ENCODE measurements at regions not wholly inside any gene's neighbourhood (a gene's known extent, or its start where the extent isn't known, plus 50 kb on each side); places are given as distances from the start of the nearest gene placed in this dataset.
"Not testable (repeated sequence)": the region's sequence is repeated elsewhere in the genome, so short reads cannot be mapped to it uniquely, and the experiment has no call there.

GRCh38 chr10:120187168-120187567 is 269.9 kb upstream of the PLPP4 start:
- not testable (repeated sequence) for ATAC-seq

GRCh38 chr10:120188950-120189349 is 268.1 kb upstream of the PLPP4 start:
- no peak overlapping the region for H3K27ac Mint-ChIP-seq
- H3K4me1 Mint-ChIP-seq = peaks cover 0 to 2% (median 0%) of the 10 kb centered on the region in 4 donors
- ATAC-seq = no peak
- no peak for DNase-seq
- H3K4me3 Mint-ChIP-seq = no peak overlapping the region
- POLR2A ChIA-PET = no interaction called here
- no peaks in the 10 kb centered on the region for H3K36me3 Mint-ChIP-seq
- peaks cover 0 to 10% (median 0%) of the 10 kb centered on the region in 9 donors for H3K9me3 Mint-ChIP-seq
- H3K27me3 Mint-ChIP-seq = peaks cover 0 to 14% (median 5%) of the 10 kb centered on the region in 5 donors

More at GRCh38 chr10:120187168-120187567, 269.9 kb upstream of the PLPP4 start:
- peaks cover 0 to 10% (median 0%) of the 10 kb centered on the region in 9 donors for H3K9me3 Mint-ChIP-seq
- DNase-seq, H3K4me1 Mint-ChIP-seq, H3K36me3 Mint-ChIP-seq, POLR2A ChIA-PET, H3K4me3 Mint-ChIP-seq: not testable (repeated sequence)
- peaks cover 0 to 19% (median 10%) of the 10 kb centered on the region in 5 donors for H3K27me3 Mint-ChIP-seq
- peak overlapping the region in 1 of 10 donors; percentile 49 for H3K27ac Mint-ChIP-seq

- no peak overlapping the region for H3K27ac Mint-ChIP-seq
- H3K36me3 Mint-ChIP-seq = no peaks in the 10 kb centered on the region
- no peak for ATAC-seq
Measured at GRCh38 chr10:120195984-120196712, 260.9 kb upstream of the PLPP4 start.

GRCh38 chr10:120204877-120205276 is 252.2 kb upstream of the PLPP4 start:
- ATAC-seq (no peak), DNase-seq (no peak)
- POLR2A ChIA-PET = no interaction called here
- Mint-ChIP-seq H3K4me3 (no peak overlapping the region), H3K36me3 (no peaks in the 10 kb centered on the region), H3K27me3 (peaks cover 8 to 28% (median 9%) of the 10 kb centered on the region in 5 donors), H3K9me3 (peaks cover 0 to 1% (median 0%) of the 10 kb centered on the region in 9 donors), H3K27ac (no peak overlapping the region), H3K4me1 (no peaks in the 10 kb centered on the region)

More at GRCh38 chr10:120195984-120196712, 260.9 kb upstream of the PLPP4 start:
- no peaks in the 10 kb centered on the region for H3K4me1 Mint-ChIP-seq
- no peaks in the 10 kb centered on the region for H3K9me3 Mint-ChIP-seq
- POLR2A ChIA-PET = no interaction called here
- peaks cover 0 to 3% (median 1%) of the 10 kb centered on the region in 5 donors for H3K27me3 Mint-ChIP-seq
- H3K4me3 Mint-ChIP-seq = no peak overlapping the region
- no peak for DNase-seq

GRCh38 chr10:120205368-120206018 is 251.5 kb upstream of the PLPP4 start:
- ATAC-seq (no peak), DNase-seq (no peak)
- H3K27ac Mint-ChIP-seq = no peak overlapping the region
- H3K36me3 Mint-ChIP-seq = no peaks in the 10 kb centered on the region
- H3K9me3 Mint-ChIP-seq = peaks cover 0 to 1% (median 0%) of the 10 kb centered on the region in 9 donors
- POLR2A ChIA-PET = no interaction called here
- H3K4me1 Mint-ChIP-seq = no peaks in the 10 kb centered on the region
- H3K27me3 Mint-ChIP-seq = peaks cover 8 to 28% (median 9%) of the 10 kb centered on the region in 5 donors
- H3K4me3 Mint-ChIP-seq = no peak overlapping the region

- DNase-seq = no peak
- POLR2A ChIA-PET = no interaction called here
- Mint-ChIP-seq H3K27me3 (peaks cover 4 to 17% (median 7%) of the 10 kb centered on the region in 5 donors), H3K4me3 (no peak overlapping the region), H3K9me3 (peaks cover 0 to 7% (median 0%) of the 10 kb centered on the region in 9 donors), H3K4me1 (no peaks in the 10 kb centered on the region), H3K27ac (no peak overlapping the region), H3K36me3 (no peaks in the 10 kb centered on the region)
- no peak for ATAC-seq
Measured at GRCh38 chr10:120208488-120208887, 248.5 kb upstream of the PLPP4 start.

GRCh38 chr10:120209124-120209762 is 247.8 kb upstream of the PLPP4 start:
- Mint-ChIP-seq H3K9me3 (peaks cover 0 to 14% (median 2%) of the 10 kb centered on the region in 9 donors), H3K27ac (no peak overlapping the region), H3K4me1 (no peaks in the 10 kb centered on the region), H3K27me3 (peaks cover 0 to 10% (median 4%) of the 10 kb centered on the region in 5 donors), H3K4me3 (no peak overlapping the region), H3K36me3 (peaks cover 0 to 4% (median 0%) of the 10 kb centered on the region in 3 donors)
- DNase-seq (no peak), ATAC-seq (no peak)
- POLR2A ChIA-PET = no interaction called here

GRCh38 chr10:120212275-120212674 is 244.8 kb upstream of the PLPP4 start:
- peaks cover 0 to 17% (median 3%) of the 10 kb centered on the region in 9 donors for H3K9me3 Mint-ChIP-seq
- peaks cover 0 to 1% (median 0%) of the 10 kb centered on the region in 5 donors for H3K27me3 Mint-ChIP-seq
- no peaks in the 10 kb centered on the region for H3K4me1 Mint-ChIP-seq
- peaks cover 0 to 5% (median 0%) of the 10 kb centered on the region in 3 donors for H3K36me3 Mint-ChIP-seq
- no peak overlapping the region for H3K4me3 Mint-ChIP-seq
- no peak overlapping the region for H3K27ac Mint-ChIP-seq
- POLR2A ChIA-PET = no interaction called here
- ATAC-seq (no peak), DNase-seq (no peak)

GRCh38 chr10:120213283-120213682 is 243.7 kb upstream of the PLPP4 start:
- H3K27me3 Mint-ChIP-seq, H3K4me1 Mint-ChIP-seq, H3K27ac Mint-ChIP-seq, H3K4me3 Mint-ChIP-seq, H3K36me3 Mint-ChIP-seq, ATAC-seq, POLR2A ChIA-PET, DNase-seq: not testable (repeated sequence)
- peaks cover 0 to 17% (median 2%) of the 10 kb centered on the region in 9 donors for H3K9me3 Mint-ChIP-seq

GRCh38 chr10:120217736-120218135 is 239.3 kb upstream of the PLPP4 start:
- no peaks in the 10 kb centered on the region for H3K4me1 Mint-ChIP-seq
- peaks cover 0 to 13% (median 2%) of the 10 kb centered on the region in 9 donors for H3K9me3 Mint-ChIP-seq
- POLR2A ChIA-PET = no interaction called here

GRCh38 chr10:120221873-120222485 is 235.0 kb upstream of the PLPP4 start:
- no peak for ATAC-seq
- Mint-ChIP-seq H3K4me1 (no peaks in the 10 kb centered on the region), H3K36me3 (peaks cover 0 to 4% (median 0%) of the 10 kb centered on the region in 3 donors), H3K27ac (no peak overlapping the region), H3K9me3 (peaks cover 0 to 8% (median 5%) of the 10 kb centered on the region in 9 donors), H3K27me3 (peaks cover 0 to 19% (median 4%) of the 10 kb centered on the region in 5 donors), H3K4me3 (no peak overlapping the region)
- POLR2A ChIA-PET = no interaction called here
- DNase-seq = no peak

More at GRCh38 chr10:120217736-120218135, 239.3 kb upstream of the PLPP4 start:
- DNase-seq = no peak
- Mint-ChIP-seq H3K4me3 (no peak overlapping the region), H3K27me3 (peaks cover 0 to 5% (median 0%) of the 10 kb centered on the region in 5 donors), H3K27ac (no peak overlapping the region), H3K36me3 (peaks cover 0 to 5% (median 0%) of the 10 kb centered on the region in 3 donors)
- no peak for ATAC-seq

- Mint-ChIP-seq H3K27me3 (peaks cover 0 to 22% (median 4%) of the 10 kb centered on the region in 5 donors), H3K9me3 (peaks cover 0 to 19% (median 2%) of the 10 kb centered on the region in 9 donors), H3K4me1 (no peaks in the 10 kb centered on the region), H3K36me3 (peaks cover 0 to 4% (median 0%) of the 10 kb centered on the region in 3 donors), H3K4me3 (no peak overlapping the region), H3K27ac (no peak overlapping the region)
- ATAC-seq (no peak), DNase-seq (no peak)
- POLR2A ChIA-PET = no interaction called here
Measured at GRCh38 chr10:120229641-120230040, 227.4 kb upstream of the PLPP4 start.
